SU-DHL-6 (cell line): ENCODE measurements at regions not wholly inside any gene's neighbourhood (a gene's known extent, or its start where the extent isn't known, plus 50 kb on each side); places are given as distances from the start of the nearest gene placed in this dataset.

ENCODE experiments used
- H2AFZ ChIP-seq: fragments of 200-600 bp; sonication (generic); 2 replicates; pipeline ENCODE4 v1.6.1; 2014; ENCODE audit warnings: low read depth, mild to moderate bottlenecking, moderate library complexity, mixed read lengths, antibody characterized with exemption, low read length; ENCODE audit not compliant: severe bottlenecking
- H3F3A ChIP-seq: fragments of 200-600 bp; shearing (Covaris generic); 2 replicates; pipeline ENCODE4 v1.6.0; 2016; ENCODE audit warnings: antibody characterized with exemption, mild to moderate bottlenecking; ENCODE audit not compliant: insufficient read depth
- H3K27ac ChIP-seq: fragments of 200-600 bp; sonication (generic); 2 replicates; pipeline ENCODE4 v1.5.1; 2016; ENCODE audit warnings: low read depth, mild to moderate bottlenecking, low read length, moderate library complexity, mixed read lengths
- H3K27me3 ChIP-seq: fragments of 200-600 bp; sonication (generic), shearing (Covaris generic); 2 replicates; pipeline ENCODE4 v1.6.0; 2014; ENCODE audit warnings: mild to moderate bottlenecking, low read length
- H3K36me3 ChIP-seq: fragments of 200-600 bp; sonication (generic); 2 replicates; pipeline ENCODE4 v1.6.1; 2014; ENCODE audit warnings: mild to moderate bottlenecking, low read length, mixed read lengths
- H3K4me2 ChIP-seq: fragments of 300-600, 200-600 bp; shearing (Covaris generic), sonication (generic); 2 replicates; pipeline ENCODE4 v1.6.0; 2014; ENCODE audit warnings: low read length, low read depth, mild to moderate bottlenecking; ENCODE audit not compliant: poor library complexity, severe bottlenecking
- H3K4me3 ChIP-seq: fragments of 200-600 bp; sonication (generic); 2 replicates; pipeline ENCODE4 v1.5.1; 2014; ENCODE audit warnings: antibody characterized with exemption, low read length, mild to moderate bottlenecking, mixed read lengths; ENCODE audit not compliant: insufficient read depth, poor library complexity, severe bottlenecking
- H3K79me2 ChIP-seq: fragments of 200-600 bp; sonication (generic); 2 replicates; pipeline ENCODE4 v1.6.1; 2014; ENCODE audit warnings: mild to moderate bottlenecking, low read length, moderate library complexity; ENCODE audit not compliant: insufficient read depth
- H3K9ac ChIP-seq: fragments of 200-600 bp; sonication (generic); 2 replicates; pipeline ENCODE4 v1.7.0; 2014; ENCODE audit warnings: mild to moderate bottlenecking, low read length
- H3K9me2 ChIP-seq: fragments of 200-600 bp; sonication (generic); replicated peaks from 2 replicates; pipeline ENCODE4 v1.6.1; 2014; ENCODE audit warnings: low read length; ENCODE audit not compliant: insufficient read depth
- H3K9me3 ChIP-seq: fragments of 200-600 bp; sonication (generic); 2 replicates; pipeline ENCODE4 v1.6.1; 2014; ENCODE audit warnings: low read length, mixed read lengths; ENCODE audit not compliant: insufficient read depth
- H4K20me1 ChIP-seq: fragments of 200-600 bp; sonication (generic); 2 replicates; pipeline ENCODE4 v1.6.1; 2014; ENCODE audit warnings: low read depth, mild to moderate bottlenecking, antibody characterized with exemption, low read length, moderate library complexity, mixed read lengths
- CTCF ChIP-seq: fragments of 200-600 bp; sonication (generic); IDR thresholded peaks from one replicate; pipeline ENCODE4 v1.5.1; 2017; ENCODE audit warnings: antibody characterized with exemption, mild to moderate bottlenecking, low read length, moderate library complexity; ENCODE audit not compliant: insufficient read depth, poor library complexity, severe bottlenecking
- EZH2phosphoT487 ChIP-seq: fragments of 200-600 bp; sonication (generic), shearing (Covaris generic); conservative IDR thresholded peaks from 2 replicates; pipeline ENCODE4 v1.6.1; 2018; ENCODE audit warnings: mild to moderate bottlenecking, antibody characterized with exemption, low read length, moderate library complexity, mixed read lengths

GRCh38 chr9:16312962-16313546, 557.4 kb downstream of the BNC2 start:
- Histone ChIP-seq H3K4me2 (no peak overlapping the region), H3K9me3 (no peaks in the 10 kb centered on the region), H3K27me3 (no peaks in the 10 kb centered on the region), H3K36me3 (no peaks in the 10 kb centered on the region), H3K9me2 (no peaks in the 10 kb centered on the region), H3K9ac (no peak overlapping the region), H3K27ac (no peak overlapping the region), H3K79me2 (no peaks in the 10 kb centered on the region), H2AFZ (no peak overlapping the region), H3K4me3 (no peak overlapping the region), H3F3A (no peaks in the 10 kb centered on the region), H4K20me1 (no peaks in the 10 kb centered on the region)
- no peak for TF ChIP-seq CTCF
- TF ChIP-seq EZH2phosphoT487 = no peak

DNA sequence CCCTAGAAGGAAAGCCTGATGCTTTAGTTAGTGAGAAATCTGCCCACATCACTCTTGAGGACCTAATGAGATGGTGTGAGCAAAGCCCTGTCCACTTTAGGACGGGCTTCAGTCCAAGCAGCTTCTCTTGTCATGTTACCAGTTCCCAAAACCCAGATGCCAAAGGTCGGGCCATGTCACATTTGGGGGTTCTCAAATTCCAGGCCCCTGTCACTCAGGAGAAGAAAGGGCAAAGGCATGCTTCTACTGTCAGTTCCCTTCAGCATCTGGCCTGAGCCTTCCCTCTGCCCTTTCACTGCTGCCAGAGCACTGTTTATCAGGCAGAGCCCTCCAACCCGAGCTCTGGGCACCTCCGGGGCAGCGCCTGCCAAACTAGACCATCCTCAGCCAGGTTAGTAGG, 556.0 kb downstream of the BNC2 start:
- H3K27me3 ChIP-seq = no peaks in the 10 kb centered on the region
- H3K36me3 ChIP-seq = no peaks in the 10 kb centered on the region
- no peak overlapping the region for H3K27ac ChIP-seq
- no peak overlapping the region for H3K4me3 ChIP-seq
- no peak for TF ChIP-seq CTCF
- no peak for TF ChIP-seq EZH2phosphoT487
- no peaks in the 10 kb centered on the region for H3K9me2 ChIP-seq
- no peak overlapping the region for H2AFZ ChIP-seq
- no peaks in the 10 kb centered on the region for H3K9me3 ChIP-seq
- H4K20me1 ChIP-seq = no peaks in the 10 kb centered on the region
- no peak overlapping the region for H3K4me2 ChIP-seq
- H3K9ac ChIP-seq = no peak overlapping the region
- H3K79me2 ChIP-seq = no peaks in the 10 kb centered on the region
- no peaks in the 10 kb centered on the region for H3F3A ChIP-seq

DNA sequence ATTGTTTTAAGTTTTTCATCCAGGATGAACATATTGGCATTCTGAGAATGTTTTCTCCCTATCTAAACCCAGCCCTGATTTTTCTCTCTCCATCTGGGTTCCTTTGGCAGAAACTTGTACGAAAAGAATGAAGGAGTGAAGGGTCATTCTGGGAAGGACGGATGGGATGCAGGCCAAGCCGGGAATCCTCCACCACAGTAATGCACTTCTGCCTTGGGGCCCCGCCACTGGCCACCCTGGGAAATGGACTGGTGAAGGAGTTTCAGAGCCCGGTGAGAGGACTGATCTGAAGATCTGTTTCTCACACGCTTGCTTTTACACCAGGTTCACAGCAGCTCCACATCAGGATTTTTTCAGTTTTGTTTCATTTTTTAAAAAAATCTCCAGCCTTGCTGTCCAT, 554.8 kb downstream of the BNC2 start:
- H3F3A ChIP-seq = no peaks in the 10 kb centered on the region
- no peak overlapping the region for H3K9ac ChIP-seq
- no peaks in the 10 kb centered on the region for H3K27me3 ChIP-seq
- H3K36me3 ChIP-seq = no peaks in the 10 kb centered on the region
- H3K27ac ChIP-seq = no peak overlapping the region
- no peak overlapping the region for H2AFZ ChIP-seq
- no peaks in the 10 kb centered on the region for H4K20me1 ChIP-seq
- no peaks in the 10 kb centered on the region for H3K79me2 ChIP-seq
- no peaks in the 10 kb centered on the region for H3K9me3 ChIP-seq
- TF ChIP-seq CTCF (no peak), EZH2phosphoT487 (no peak)
- no peak overlapping the region for H3K4me3 ChIP-seq
- no peak overlapping the region for H3K4me2 ChIP-seq
- H3K9me2 ChIP-seq = no peaks in the 10 kb centered on the region
